Loucy (cell line): ENCODE measurements at regions not wholly inside any gene's neighbourhood (a gene's known extent, or its start where the extent isn't known, plus 50 kb on each side); places are given as distances from the start of the nearest gene placed in this dataset.

ENCODE experiments used
- CTCF ChIP-seq: fragments of 200-600 bp; sonication (generic); conservative IDR thresholded peaks from 2 replicates; pipeline ENCODE4 v1.5.1; 2014; ENCODE audit warnings: mild to moderate bottlenecking, antibody characterized with exemption, low read length
- EZH2phosphoT487 ChIP-seq: fragments of 200-600 bp; IDR thresholded peaks from 2 replicates; pipeline ENCODE4 v1.6.1; 2018; ENCODE audit warnings: antibody characterized with exemption, mild to moderate bottlenecking, moderate library complexity, borderline replicate concordance

GRCh38 chr5:129384193-129384592 is 75.9 kb upstream of the ADAMTS19 start:
- TF ChIP-seq CTCF (no peak), EZH2phosphoT487 (no peak)
